ENCODE measurements at regions not wholly inside any gene's neighbourhood (a gene's known extent, or its start where the extent isn't known, plus 50 kb on each side); places are given as distances from the start of the nearest gene placed in this dataset.

- TF ChIP-seq TEAD4 (IDR thresholded peaks at IDR 0.05): no peak
- no peak for TF ChIP-seq EP300 (IDR thresholded peaks at IDR 0.05; ENCODE audit: borderline replicate concordance)
- TF ChIP-seq TAF1 (IDR thresholded peaks at IDR 0.05; ENCODE audit: low read depth): no peak
- no peak for TF ChIP-seq YY1 (IDR thresholded peaks at IDR 0.05; ENCODE audit: low read depth)
- no peak for TF ChIP-seq REST (IDR thresholded peaks at IDR 0.05; ENCODE audit: low read depth)
These were observed 389.9 kb upstream of the GOT2 start for GRCh38 chr16:59124056-59124455.
